ENCODE measurements at regions not wholly inside any gene's neighbourhood (a gene's known extent, or its start where the extent isn't known, plus 50 kb on each side); places are given as distances from the start of the nearest gene placed in this dataset.

DNA sequence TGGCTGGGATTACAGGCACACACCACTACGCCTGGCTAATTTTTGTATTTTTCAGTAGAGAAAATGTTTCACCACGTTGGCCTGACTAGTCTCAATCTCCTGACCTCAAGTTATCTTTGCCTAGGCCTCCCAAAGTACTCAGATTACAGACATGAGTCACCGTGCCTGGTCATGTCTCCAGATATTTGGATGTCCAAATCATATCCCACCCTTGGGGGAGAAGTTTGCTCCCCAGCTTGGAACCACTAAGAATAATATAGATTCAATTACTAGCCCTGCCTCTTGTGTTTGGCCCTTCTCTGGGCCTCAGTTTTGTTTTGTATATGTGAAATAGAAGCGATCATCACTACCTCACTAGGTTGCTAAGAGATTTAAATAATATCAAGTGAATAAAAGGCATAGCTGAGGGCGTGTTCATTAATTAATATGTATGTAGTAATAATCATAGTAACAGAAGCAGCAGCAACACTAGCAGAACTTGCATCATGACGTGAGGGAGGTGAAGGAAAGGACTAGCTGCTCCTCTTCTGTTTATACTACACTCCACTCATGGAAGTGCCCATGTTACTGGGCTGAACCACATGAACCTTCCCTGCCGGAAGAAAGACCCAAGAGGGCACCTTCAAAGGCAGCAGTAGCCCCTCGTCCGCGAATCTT is 253.6 kb upstream of the XYLT1 start:
- no peak for DNase-seq

DNA sequence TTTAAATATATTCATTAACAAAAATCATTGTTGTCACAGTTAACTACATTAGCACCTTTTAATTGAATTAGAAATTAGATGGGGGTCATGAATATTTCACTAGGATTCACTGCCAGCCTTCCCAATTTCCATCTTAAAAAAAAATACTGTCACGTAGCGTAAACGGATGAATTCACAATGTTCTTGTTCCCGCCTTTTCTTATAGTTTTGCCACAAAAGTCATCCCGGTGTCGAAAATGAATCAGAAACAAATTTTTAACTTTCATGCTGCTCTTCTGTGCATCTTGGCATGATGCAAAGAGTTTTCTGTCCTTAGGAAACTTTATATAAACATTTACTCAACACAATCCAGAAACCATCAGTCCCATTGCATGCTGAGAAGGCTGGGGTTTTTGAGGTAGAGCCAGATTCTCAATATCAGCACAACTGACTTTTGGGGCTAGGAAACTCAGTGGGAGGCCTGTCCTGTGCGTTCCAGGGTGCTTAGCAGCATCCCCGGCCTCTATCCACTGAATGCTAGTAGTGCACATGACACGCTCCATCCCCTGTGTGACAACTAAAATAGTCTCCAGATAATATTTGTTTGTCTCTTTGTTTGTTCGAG is 252.9 kb upstream of the XYLT1 start:
- no peak for DNase-seq

DNA sequence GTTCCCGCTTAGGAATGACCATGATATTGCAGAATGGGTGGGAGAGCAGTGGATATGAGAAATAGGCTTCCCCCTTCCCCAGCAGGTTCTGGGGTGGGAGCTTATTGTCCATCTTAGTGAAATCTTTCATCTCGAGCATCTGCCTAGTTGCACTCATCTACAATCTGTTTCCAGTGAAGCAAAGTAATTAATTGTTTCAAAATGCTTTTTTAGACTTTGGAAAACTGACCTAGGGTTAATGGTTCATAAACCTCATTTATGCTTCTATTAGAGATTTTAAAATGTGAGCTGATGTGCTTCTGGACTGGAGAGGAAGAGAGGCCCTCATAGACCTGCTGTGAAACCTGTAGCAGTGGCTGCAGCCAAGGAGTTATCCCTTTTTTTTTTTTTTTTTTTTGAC is 247.7 kb upstream of the XYLT1 start:
- DNase-seq, result no peak

DNA sequence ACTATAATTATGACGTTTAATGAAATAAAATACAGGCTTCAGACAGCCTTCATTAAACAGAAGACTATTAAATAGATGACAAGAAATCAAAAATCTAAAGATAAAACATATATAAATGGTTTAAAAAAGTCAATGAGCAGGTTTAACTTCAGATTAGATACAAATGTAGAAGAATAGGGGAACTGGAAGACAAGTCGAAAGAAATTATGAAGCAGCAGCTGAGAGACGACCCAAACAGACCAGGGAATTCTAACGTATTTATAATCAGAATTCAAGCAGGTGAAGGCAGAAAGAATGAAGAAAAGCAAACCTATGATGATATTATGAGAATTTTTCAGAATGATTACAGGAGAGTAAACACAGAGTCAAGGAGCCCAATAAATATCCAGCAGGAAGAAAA is 235.1 kb upstream of the XYLT1 start:
- no peak for DNase-seq

DNA sequence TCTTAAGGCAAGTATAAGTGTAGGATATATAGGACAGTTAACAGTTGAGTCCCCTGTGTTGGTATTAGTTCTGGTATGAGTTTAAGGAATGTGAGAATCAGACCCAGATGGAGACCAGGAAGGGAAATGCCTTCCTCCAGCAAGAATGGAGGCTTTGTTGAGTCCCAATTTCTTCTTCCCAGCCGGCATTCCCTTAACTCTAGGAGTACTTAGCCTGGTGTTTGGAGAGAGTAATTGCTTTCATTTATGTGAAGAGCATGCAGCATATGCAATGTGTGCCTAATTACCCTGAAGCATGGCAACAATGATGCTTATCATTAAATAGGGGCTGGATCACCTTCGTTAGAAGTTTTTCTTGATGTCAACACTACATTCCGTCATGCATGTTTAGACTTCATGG is 225.9 kb upstream of the XYLT1 start:
- no peak for DNase-seq

DNA sequence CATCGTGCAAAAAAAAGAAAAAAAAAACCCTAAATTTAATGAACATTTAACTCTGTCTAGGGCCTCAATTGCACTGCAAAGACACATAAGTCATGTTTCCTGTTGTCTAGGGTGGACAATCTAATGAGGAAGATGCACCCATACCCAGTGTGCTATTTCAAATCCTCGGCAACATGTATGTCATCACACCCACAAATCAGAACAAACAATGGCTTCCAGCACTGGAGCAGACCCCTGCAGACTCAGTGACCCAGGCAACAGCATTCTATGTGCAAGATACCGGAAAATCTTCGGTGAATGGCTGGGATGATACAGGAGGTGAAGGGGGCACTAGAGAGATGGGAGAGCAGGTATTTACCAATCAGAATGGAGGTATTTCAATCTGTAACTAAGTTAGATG is 221.7 kb upstream of the XYLT1 start:
- no peak for DNase-seq

DNA sequence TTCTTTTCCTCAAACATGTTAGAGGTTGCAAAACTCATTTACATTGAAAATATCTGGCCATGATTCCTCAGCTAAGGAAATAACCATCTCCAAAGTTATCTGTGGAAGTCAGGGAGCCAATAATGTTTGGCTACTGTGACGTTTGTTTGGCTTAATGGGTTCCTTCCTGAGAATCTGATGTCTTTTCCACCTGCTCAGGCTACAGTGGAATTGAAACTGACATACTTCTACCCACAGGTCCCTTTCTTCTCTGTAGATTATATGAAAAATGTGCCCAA is 221.1 kb upstream of the XYLT1 start:
- DNase-seq, result no peak

DNA sequence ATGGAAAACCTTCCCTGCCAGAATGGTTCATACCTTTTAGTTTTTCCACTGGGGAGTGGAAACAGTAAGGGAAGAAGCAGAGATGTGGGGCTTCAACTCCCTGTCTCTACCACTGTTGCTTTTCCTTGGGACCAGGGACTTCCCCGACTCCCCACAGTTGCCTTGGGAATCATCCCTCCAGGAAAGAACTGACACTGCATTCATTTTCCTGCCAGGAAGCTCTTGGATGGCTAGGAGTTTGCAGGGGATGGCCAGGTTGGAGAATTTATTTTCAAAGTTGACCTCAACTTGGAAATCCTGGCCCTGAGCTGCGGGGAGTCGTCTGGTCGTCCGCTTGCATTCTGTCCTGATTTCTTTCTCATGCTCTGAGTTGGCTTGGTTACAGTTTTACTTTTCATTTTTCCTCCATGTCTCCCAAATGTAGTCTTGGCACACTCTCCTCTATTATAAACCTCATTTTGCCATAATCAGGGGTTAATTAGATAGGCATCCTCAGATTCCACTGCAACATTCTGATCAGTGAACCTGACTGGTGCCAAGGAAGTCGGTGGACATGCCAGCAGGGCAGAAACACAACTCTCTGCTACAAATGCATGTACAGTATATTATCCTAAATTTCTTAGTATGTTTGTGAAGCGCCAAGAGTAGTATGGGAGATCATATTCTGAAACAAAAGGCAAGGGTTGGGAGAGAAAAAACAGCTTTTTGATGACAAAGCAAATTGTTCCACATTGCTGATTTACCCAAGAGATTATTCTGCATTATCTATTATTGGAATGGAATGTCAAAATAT is 220.5 kb upstream of the XYLT1 start:
- no peak for DNase-seq

DNA sequence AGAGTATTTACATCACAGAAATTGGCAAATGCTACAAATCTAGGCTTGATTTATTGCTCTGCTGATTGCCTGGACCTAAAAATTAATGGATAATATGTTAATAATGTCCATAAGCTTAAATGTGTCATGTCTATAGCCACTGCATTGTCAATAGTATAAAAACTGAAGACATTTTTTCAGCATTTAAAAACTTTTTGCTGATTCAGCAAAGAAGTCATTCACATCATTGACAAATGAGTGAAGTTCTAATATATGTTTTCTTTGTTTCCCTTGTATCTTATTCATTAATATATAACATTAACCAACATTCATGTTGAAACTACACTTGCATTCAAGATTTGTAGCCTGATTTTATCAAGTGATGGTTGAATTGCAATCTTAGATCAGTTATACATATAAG is 214.7 kb upstream of the XYLT1 start:
- DNase-seq, result no peak

DNA sequence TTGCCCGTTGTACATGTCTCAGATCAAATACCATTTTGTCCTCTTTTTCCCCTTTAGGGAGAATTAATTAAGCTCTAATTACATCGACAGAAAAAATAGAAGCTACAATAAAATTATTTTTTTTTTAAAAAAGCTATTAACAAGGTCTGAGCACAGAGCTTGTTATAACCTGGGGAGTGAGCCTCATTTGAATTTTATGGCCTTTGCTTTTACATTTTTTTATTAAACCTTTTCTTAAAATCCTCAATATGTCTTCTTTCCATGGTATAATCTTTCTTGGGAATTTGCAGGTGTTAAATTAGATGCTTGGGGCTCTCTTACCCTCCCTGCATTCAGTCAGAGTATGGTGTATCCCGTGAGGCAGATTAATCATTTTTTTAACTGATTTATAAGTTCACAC is 212.5 kb upstream of the XYLT1 start:
- peak; percentile 42 for DNase-seq

DNA sequence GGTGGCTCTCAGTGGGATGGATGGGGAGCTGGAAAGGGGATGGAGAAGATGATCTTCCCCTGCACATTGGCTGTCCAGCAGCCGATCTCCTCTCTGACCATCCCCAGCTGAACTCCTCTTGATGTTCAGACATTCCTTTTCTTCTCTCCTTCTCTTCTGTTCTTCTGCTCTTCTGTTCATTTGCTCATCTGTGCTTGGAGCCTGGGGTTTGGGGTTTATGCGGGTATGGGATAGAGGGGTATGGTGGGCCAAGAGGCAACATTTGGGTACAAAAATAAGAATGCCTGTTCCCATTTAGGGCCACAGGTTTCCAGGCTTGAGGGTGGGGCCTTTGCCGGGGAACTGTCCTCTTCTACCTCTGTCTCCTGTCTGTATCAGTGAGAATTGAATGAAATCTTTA is 205.4 kb upstream of the XYLT1 start:
- no peak for DNase-seq

DNA sequence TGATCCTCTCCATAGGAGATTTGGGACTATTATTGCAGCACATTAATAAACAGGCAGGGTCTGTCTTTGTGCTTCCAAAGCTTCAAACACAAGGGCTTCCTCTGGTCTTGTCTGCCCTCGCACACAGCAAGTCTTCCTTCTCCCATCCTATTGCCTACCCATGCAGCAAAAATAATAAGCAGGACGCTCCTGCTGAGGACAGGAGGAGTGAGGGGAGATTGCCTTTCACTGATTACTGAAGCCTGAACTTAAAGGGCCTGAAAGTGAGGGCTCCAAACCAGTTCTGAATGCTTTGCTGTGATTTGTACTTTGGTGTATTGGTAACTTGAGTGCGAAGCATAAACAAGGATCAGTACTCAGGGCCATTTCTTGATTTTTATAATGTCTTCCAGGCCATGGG is 197.6 kb upstream of the XYLT1 start:
- no peak for DNase-seq

DNA sequence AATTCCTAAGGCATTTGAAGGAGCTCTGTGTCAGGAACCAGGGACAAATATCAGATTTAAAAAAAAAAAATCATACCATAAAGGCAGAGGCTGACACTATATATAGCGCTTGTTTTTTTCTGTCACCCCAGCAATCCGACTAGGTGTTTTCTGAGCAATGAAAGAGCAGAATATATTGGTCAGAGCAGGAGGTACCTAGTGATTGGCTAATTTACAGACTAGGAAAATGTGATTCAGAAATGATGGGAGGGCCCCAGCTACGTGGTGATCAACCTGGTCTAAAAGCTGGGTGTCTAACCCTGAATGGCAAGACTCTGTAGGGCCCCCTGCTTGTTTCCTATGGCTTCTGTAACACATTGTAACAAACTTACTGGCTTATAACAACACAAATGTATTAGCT is 195.5 kb upstream of the XYLT1 start:
- no peak for DNase-seq

DNA sequence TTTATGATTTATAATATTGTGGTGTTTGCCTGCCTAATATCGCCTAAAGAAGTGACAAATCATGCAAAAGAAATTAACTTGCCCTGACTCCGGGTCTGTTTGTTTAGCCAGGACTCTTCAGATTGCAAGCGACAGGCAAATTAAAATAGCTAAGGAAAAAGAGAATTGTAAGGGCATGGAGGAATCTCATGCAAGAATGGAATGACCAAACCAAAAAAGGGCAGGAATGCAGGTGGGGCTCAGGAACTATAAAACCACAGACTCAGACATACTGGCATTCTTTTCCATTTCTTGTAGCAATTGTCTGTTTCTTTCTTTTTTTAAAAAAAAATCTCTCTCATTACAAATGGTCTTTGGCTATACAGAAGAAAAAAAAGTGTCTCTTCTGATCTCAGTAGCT is 188.1 kb upstream of the XYLT1 start:
- no peak for DNase-seq

DNA sequence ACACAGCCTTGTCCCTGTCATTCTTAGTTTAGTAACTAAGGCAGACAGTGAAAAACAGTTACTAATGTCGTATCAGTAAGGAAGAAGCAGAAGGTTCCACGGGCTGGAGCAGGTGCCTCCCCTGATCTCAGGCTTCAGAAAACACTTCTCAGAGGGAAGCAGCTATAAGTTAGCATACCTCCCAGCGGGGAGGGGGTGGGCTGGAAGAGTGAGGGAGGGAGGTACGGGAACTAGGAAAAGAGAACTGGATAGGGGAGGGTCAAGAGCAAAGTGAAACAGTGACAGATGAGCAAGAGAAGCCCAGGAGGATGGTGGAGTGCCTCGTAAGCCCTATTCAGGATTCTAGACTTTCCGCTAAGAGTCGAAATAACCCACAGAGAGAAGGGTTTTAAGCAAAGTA is 186.3 kb upstream of the XYLT1 start:
- peak; percentile 85 for DNase-seq

DNA sequence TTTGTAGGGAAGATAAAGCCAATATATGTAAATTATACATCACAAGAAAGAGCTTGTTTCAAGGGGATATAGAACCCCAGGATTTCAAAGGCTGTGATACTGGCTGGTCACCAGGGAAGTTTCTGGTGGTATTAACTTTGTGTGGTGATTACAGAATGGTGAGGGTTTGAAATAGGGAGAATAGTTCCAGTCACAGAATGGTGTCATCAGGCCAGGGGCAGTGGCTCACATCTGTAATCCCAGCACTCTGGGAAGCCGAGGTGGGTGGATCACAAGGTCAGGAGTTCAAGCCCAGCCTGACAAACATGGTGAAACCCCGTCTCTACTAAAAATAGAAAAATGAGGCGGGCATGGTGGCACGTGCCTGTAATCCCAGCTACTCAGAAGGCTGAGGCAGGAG is 183.8 kb upstream of the XYLT1 start:
- DNase-seq, result no peak

DNA sequence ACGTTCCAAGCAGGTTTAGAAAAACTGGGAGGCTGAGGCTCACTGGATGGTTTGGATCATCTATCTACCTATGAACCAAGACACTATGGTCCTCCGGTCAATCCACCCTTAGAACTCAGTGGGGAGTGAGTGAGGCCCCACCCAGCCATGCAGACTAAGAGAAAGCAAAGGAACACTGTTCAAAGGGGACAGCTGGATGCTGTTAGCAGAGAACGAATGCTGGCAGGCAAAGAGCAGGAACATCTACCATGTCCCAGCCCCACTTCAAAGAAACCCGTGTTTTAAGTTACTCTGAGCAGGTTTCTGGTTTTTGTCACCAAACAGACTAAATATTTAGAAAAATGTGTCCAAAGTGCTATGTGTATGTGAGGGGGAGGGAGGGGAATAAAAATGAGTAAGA is 183.4 kb upstream of the XYLT1 start:
- DNase-seq, result no peak

DNA sequence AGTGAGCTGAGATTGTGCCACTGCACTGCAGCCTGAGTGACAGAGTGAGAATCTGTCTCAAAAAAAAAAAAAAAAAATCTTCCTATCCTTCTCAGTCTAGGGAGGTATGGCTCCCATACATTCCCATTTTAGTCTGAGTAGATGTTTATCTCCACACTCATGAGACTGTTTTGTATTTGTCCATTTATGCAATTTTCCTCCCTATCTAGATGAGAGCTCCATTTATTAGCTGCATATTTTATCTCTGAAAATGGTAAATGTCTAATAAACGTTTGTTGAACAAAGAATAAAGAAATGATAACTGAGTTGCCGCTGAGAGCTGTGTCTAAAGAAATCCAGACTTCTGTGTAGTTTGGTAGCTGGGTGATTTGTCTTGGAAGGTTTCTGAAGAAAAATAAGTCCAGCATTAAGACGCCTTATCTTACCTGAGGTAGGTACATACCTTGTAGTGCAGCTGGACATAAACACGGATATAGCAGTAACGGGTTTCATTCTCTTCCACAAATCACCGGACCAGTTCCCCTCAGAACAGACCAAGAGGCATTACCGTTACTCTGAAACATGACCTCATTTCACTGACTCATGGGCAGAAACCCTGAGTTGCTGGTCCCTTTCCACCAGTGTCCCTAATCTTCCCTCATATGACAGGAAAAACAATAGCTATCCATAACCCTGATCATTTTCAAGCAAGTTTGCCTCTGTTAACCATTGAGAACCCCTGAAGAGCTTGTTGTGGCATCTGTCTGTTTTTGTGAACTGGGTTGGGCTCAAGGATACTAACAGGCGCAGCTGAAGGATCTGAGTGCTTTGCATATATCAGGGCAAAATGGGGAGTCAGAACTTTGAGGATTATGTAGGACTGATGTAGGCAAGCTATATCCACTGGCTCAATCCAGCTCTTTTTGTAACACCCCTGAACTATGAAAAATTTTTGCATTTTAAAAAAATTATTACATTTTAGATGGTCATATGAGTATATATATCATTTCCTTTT is 177.4 kb upstream of the XYLT1 start:
- peak; percentile 34 for DNase-seq

DNA sequence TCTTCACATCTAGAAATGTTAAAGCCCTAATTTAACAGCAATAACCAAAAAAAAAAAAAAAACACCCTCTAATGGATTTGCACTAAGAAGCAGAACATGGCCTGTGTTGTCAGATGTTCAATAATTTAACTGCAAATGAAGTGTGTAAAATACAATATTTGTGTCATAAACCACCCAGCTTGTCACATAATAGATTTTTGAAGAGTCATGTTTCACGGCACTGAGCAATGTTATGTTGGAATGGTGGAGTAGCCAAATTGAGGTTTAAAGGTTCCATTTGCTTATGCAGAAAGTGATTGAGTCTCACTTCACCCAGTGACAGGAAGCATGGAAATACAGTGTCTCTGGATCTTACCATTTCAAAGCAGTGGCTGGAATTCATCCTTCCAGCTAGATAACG is 173.2 kb upstream of the XYLT1 start:
- no peak for DNase-seq

DNA sequence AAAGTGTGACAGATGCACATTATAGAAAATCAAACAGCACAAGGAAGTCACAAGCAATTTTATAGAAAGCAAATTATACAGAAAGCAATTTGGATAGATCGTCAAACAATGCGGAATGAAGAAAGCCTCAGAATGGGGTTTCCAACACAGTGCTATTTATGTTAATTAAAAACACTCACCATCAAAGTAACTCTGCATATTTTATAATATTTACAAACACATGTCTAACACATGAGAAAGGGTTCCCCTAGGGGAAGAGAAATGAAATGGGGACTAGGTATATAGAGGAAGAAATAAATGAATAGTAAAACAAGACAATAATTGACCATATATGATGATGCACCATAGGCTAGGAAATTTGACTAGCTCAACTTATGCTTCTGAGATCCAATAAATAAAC is 171.2 kb upstream of the XYLT1 start:
- DNase-seq, result no peak

DNA sequence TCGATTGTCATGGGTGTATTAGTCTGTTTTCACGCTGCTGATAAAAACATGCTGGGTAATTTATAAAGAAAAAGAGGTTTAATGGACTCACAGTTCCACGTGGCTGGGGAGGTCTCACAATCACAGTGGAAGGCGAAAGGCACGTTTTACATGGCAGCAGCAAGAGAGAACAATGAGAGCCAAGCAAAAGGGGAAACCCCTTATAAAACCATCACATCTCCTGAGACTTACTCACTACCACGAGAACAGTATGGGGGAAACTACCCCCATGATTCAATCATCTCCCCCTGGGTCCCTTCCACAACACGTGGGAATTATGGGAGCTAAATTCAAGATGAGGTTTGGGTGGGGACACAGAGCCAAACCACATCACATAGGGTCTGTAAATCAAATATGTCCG is 167.4 kb upstream of the XYLT1 start:
- no peak for DNase-seq

DNA sequence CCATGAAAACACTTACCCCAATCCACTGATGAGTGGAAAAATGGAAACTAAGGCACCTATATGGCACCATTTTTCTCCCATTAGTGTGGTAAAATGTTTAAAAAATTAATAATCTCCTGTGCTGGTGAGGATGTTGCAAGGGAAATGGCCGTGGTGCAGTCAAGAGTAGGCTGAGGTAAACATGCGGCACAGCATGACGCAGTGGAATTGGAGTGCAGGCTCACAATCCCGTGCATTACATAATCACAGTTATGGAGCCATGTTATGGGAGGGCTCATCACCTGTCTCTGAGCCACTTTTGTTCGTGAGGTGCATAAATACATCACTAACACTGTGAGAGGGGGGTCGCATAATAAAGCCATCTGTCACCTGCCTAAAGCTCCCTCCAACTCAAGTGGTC is 164.4 kb upstream of the XYLT1 start:
- DNase-seq, result peak; percentile 99

DNA sequence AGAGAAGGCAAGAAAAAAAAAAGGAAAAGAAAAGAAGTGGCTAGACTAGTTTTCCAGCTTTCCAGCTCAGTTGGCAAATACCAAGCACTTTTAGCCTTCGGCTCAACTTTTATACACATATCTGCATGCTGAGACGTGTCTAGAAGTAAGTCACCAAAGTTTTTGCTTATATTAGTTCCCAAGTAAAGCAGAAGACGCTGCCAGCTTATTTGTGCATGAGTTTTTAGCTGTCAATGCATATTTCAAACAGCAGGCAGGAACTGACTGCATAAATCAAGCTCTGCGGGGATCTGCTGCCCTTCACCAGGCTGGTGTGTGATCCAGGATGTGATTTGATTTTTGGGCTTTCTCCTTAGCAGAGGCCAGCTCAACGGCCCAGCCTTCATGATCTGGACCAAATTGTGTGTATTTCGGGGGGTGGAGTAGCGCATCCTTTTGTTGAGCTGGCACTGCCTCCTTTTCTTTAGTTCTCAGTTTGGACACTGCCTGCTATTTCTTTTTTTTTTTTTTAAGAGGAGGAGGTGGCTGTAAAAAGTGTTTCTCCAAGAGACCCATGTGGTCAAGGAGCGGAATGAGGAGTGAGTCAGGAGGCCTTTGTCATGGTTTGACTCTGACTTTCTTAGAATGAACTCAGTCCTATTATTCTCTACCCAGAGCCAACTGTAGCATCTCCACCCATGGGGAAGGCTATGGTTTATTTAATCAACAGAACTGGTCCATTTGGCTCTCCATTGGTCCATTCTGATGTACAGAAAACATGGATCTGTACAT is 162.6 kb upstream of the XYLT1 start:
- no peak for DNase-seq
